ENCODE measurements at regions not wholly inside any gene's neighbourhood (a gene's known extent, or its start where the extent isn't known, plus 50 kb on each side); places are given as distances from the start of the nearest gene placed in this dataset.

GRCh38 chr3:73144276-73144675 lies 82.8 kb downstream of the EBLN2 start:
- TF ChIP-seq POLR2A (IDR thresholded peaks at IDR 0.05) (no peak), CTCF (IDR thresholded peaks at IDR 0.05) (no peak)

All from body of pancreas (tissue), 4 donors.